Erythroblast (primary cell): ENCODE measurements at regions not wholly inside any gene's neighbourhood (a gene's known extent, or its start where the extent isn't known, plus 50 kb on each side); places are given as distances from the start of the nearest gene placed in this dataset.

Source experiments
- GATA1 ChIP-seq: IDR thresholded peaks from 2 replicates; pipeline ENCODE4 v1.6.1; 2011; ENCODE audit warnings: low read depth, mild to moderate bottlenecking, control low read depth, low read length, moderate library complexity
- POLR2A ChIP-seq: IDR thresholded peaks from 2 replicates; pipeline ENCODE4 v1.6.1; 2011; ENCODE audit warnings: mild to moderate bottlenecking, low read length

DNA sequence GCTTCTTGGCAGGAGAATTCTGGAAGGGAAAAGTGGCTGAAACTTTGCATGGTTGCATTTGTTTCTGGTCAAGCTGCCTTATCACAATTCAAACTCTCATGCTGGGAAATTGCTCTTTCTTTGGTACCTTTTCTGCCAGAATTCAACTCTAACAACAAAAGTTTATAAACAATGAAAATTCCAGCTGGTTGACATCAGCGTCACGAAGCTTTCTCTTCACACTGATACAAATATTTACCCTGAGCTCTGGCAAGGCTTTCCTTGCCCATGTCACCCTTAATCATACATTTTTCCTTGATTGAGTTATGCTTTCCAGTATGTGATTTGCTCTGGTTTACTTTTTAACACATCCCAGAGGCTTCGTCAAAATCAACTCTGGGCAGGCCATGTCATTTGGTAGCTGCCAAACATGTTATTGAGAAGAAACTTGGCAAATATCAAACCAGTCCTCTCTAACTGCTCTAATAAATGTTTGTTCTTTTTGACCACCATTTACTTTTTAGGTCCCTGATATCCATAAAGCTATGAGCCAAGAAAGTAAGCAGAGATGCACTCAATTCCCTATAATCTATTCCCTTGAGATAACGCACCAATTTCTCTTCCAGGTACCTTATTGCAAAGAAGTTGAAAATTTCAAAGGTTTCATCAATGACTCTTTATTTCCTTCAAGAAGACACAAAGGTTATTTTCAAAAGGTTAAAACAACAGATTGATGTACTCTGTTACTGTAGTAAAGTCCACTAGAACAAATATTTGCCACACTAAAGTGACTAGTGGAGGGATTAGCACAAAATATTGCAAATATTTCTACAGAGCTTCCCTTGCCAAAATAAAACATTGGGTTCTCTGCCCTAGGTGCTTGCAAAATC, 1241.1 kb upstream of the ZEB2 start:
- no peak for TF ChIP-seq POLR2A
- no peak for TF ChIP-seq GATA1
